Loucy (cell line): ENCODE measurements at regions not wholly inside any gene's neighbourhood (a gene's known extent, or its start where the extent isn't known, plus 50 kb on each side); places are given as distances from the start of the nearest gene placed in this dataset.
"Not testable (repeated sequence)": the region's sequence is repeated elsewhere in the genome, so short reads cannot be mapped to it uniquely, and the experiment has no call there.

Source experiments
- H2AFZ ChIP-seq: fragments of 200-600 bp; sonication (generic); 2 replicates; pipeline ENCODE4 v1.6.0; 2016; ENCODE audit warnings: antibody characterized with exemption, mild to moderate bottlenecking, low read length, moderate library complexity
- H3F3A ChIP-seq: fragments of 200-600 bp; 2 replicates; pipeline ENCODE4 v1.6.0; 2016; ENCODE audit warnings: antibody characterized with exemption, low read depth, mild to moderate bottlenecking
- H3K27me3 ChIP-seq: fragments of 200-600 bp; sonication (generic); 2 replicates; pipeline ENCODE4 v1.6.1; 2014; ENCODE audit warnings: low read length, mild to moderate bottlenecking; ENCODE audit not compliant: insufficient read depth, poor library complexity, severe bottlenecking
- H3K36me3 ChIP-seq: fragments of 200-600 bp; sonication (generic); 2 replicates; pipeline ENCODE4 v1.6.1; 2016; ENCODE audit warnings: low read length; ENCODE audit not compliant: insufficient read depth
- H3K4me1 ChIP-seq: fragments of 200-600 bp; sonication (generic); 2 replicates; pipeline ENCODE4 v1.5.1; 2014; ENCODE audit warnings: low read length, mild to moderate bottlenecking; ENCODE audit not compliant: insufficient read depth, poor library complexity, severe bottlenecking
- H3K4me2 ChIP-seq: fragments of 200-600 bp; sonication (generic); 2 replicates; pipeline ENCODE4 v1.6.0; 2014; ENCODE audit warnings: antibody characterized with exemption, low read length, low read depth, mild to moderate bottlenecking; ENCODE audit not compliant: poor library complexity, severe bottlenecking
- H3K4me3 ChIP-seq: fragments of 200-600 bp; sonication (generic); 2 replicates; pipeline ENCODE4 v1.5.1; 2014; ENCODE audit warnings: low read length, mild to moderate bottlenecking, mixed read lengths; ENCODE audit not compliant: poor library complexity, severe bottlenecking
- H3K79me2 ChIP-seq: fragments of 200-600 bp; sonication (generic); 2 replicates; pipeline ENCODE4 v1.6.1; 2014; ENCODE audit warnings: low read length; ENCODE audit not compliant: insufficient read depth
- H3K9ac ChIP-seq: fragments of 200-600 bp; sonication (generic); 2 replicates; pipeline ENCODE4 v1.6.0; 2014; ENCODE audit warnings: mild to moderate bottlenecking, low read depth, low read length, moderate library complexity; ENCODE audit not compliant: poor library complexity, severe bottlenecking
- H3K9me2 ChIP-seq: fragments of 200-600 bp; sonication (generic); replicated peaks from 2 replicates; pipeline ENCODE4 v1.6.1; 2016; ENCODE audit warnings: low read depth, low read length, mixed read lengths
- H3K9me3 ChIP-seq: fragments of 200-600 bp; sonication (generic); 2 replicates; pipeline ENCODE4 v1.6.1; 2014; ENCODE audit warnings: mild to moderate bottlenecking, antibody characterized with exemption, low read length, low read depth; ENCODE audit not compliant: insufficient read depth
- H4K20me1 ChIP-seq: fragments of 200-600 bp; sonication (generic); 2 replicates; pipeline ENCODE4 v1.6.0; 2014; ENCODE audit warnings: antibody characterized with exemption, low read length, mild to moderate bottlenecking; ENCODE audit not compliant: insufficient read depth, poor library complexity, severe bottlenecking
- EZH2phosphoT487 ChIP-seq: fragments of 200-600 bp; IDR thresholded peaks from 2 replicates; pipeline ENCODE4 v1.6.1; 2018; ENCODE audit warnings: antibody characterized with exemption, mild to moderate bottlenecking, moderate library complexity, borderline replicate concordance
- TF ChIP-seq, protein P1 (sequence below): fragments of 200-600 bp; sonication (generic); conservative IDR thresholded peaks from 2 replicates; pipeline ENCODE4 v1.5.1; 2014; ENCODE audit warnings: mild to moderate bottlenecking, antibody characterized with exemption, low read length

DNA sequence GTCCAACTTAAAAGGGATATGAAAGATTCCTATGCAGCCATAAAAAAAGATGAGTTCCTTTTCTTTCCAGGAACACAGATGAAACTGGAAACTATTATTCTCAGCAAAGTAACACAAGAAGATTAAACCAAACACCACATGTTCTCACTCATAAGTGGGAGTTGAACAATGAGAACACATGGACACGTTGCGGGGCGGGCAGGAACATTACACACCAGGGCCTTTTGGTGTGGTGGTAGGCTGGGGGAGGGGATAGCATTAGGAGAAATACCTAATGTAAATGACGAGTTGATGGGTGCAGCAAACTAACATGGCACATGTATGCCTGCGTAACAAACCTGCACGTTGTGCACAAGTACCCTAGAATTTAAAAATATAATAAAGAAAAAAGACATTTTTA is 516.1 kb downstream of the LRRC70 start:
- H3K9ac ChIP-seq = no peak overlapping the region
- no peaks in the 10 kb centered on the region for H3K4me1 ChIP-seq
- H3K9me2 ChIP-seq = no peaks in the 10 kb centered on the region
- H3K36me3 ChIP-seq = no peaks in the 10 kb centered on the region
- no peaks in the 10 kb centered on the region for H3K79me2 ChIP-seq
- TF ChIP-seq, protein P1, sequence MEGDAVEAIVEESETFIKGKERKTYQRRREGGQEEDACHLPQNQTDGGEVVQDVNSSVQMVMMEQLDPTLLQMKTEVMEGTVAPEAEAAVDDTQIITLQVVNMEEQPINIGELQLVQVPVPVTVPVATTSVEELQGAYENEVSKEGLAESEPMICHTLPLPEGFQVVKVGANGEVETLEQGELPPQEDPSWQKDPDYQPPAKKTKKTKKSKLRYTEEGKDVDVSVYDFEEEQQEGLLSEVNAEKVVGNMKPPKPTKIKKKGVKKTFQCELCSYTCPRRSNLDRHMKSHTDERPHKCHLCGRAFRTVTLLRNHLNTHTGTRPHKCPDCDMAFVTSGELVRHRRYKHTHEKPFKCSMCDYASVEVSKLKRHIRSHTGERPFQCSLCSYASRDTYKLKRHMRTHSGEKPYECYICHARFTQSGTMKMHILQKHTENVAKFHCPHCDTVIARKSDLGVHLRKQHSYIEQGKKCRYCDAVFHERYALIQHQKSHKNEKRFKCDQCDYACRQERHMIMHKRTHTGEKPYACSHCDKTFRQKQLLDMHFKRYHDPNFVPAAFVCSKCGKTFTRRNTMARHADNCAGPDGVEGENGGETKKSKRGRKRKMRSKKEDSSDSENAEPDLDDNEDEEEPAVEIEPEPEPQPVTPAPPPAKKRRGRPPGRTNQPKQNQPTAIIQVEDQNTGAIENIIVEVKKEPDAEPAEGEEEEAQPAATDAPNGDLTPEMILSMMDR = no peak
- TF ChIP-seq EZH2phosphoT487 = no peak
- H3K4me2 ChIP-seq = no peak overlapping the region
- no peaks in the 10 kb centered on the region for H3K27me3 ChIP-seq
- H4K20me1 ChIP-seq = no peaks in the 10 kb centered on the region
- no peak overlapping the region for H2AFZ ChIP-seq
- H3F3A ChIP-seq = no peaks in the 10 kb centered on the region
- H3K9me3 ChIP-seq = no peaks in the 10 kb centered on the region
- H3K4me3 ChIP-seq = no peak overlapping the region

DNA sequence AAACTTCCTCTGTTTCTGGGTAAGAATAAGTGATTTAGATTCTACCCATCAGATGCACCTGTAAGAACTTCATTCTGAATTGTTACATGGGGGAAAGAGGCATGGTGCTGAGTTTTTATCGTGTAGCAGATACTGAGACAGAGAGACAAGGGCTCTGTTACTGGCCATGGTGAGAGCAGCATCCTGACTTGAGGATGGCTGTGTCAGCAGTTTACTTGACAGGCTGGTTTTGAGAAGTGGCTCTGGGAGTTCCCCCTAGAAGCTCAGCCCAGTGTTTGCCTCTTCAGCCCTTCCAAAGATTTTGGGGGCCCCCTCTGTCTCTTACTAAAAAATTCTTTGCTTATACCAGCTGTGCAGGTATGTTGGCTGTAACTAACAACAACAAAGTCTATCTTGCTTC is 510.5 kb downstream of the LRRC70 start:
- no peak overlapping the region for H3K9ac ChIP-seq
- no peaks in the 10 kb centered on the region for H3K9me3 ChIP-seq
- no peak overlapping the region for H2AFZ ChIP-seq
- no peak overlapping the region for H3K4me3 ChIP-seq
- H4K20me1 ChIP-seq = no peaks in the 10 kb centered on the region
- no peaks in the 10 kb centered on the region for H3K36me3 ChIP-seq
- H3K27me3 ChIP-seq = no peaks in the 10 kb centered on the region
- no peaks in the 10 kb centered on the region for H3F3A ChIP-seq
- H3K9me2 ChIP-seq = no peaks in the 10 kb centered on the region
- H3K4me2 ChIP-seq = no peak overlapping the region
- TF ChIP-seq EZH2phosphoT487 = no peak
- TF ChIP-seq, protein P1 = no peak
- no peaks in the 10 kb centered on the region for H3K79me2 ChIP-seq
- H3K4me1 ChIP-seq = no peaks in the 10 kb centered on the region

DNA sequence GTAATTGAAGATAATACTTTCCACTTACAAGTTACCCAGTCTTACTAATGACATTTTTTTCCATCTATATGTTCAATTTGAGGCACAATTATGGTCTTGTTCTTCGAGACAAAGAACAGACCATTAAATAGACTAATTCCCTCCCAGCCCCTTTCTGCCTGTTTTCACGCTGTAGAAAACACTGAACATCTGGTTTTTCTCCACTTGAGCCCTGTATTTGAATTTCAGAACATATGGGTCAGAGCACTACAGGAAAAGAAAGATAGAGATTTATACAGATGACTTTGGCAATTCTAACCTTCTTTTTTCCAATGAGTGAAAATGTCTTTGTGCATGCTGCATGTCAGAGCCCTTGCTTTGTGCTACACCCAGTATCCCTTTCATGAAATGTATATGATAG is 506.9 kb downstream of the LRRC70 start:
- H3K79me2 ChIP-seq = no peaks in the 10 kb centered on the region
- no peaks in the 10 kb centered on the region for H4K20me1 ChIP-seq
- no peak overlapping the region for H3K9ac ChIP-seq
- H3F3A ChIP-seq = no peaks in the 10 kb centered on the region
- no peak overlapping the region for H3K4me2 ChIP-seq
- H3K4me1 ChIP-seq = no peaks in the 10 kb centered on the region
- no peak overlapping the region for H2AFZ ChIP-seq
- H3K36me3 ChIP-seq = no peaks in the 10 kb centered on the region
- H3K27me3 ChIP-seq = no peaks in the 10 kb centered on the region
- no peak overlapping the region for H3K4me3 ChIP-seq
- H3K9me3 ChIP-seq = no peaks in the 10 kb centered on the region
- no peak for TF ChIP-seq EZH2phosphoT487
- TF ChIP-seq, protein P1 = no peak
- H3K9me2 ChIP-seq = no peaks in the 10 kb centered on the region

DNA sequence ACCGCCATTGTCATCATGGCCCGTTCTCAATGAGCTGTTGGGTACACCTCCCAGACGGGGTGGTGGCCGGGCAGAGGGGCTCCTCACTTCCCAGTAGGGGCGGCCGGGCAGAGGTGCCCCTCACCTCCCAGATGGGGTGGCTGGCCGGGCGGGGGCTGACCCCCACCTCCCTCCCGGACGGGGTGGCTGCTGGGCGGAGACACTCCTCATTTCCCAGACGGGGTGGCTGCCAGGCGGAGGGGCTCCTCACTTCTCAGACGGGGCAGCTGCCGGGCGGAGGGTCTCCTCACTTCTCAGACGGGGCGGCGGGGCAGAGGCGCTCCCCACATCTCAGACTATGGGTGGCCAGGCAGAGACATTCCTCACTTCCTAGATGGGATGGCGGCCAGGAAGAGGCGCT is 505.1 kb downstream of the LRRC70 start:
- not testable (repeated sequence) for H3F3A ChIP-seq, H3K9me3 ChIP-seq, H3K36me3 ChIP-seq, H3K4me3 ChIP-seq, H3K79me2 ChIP-seq, H3K4me2 ChIP-seq, H3K27me3 ChIP-seq, H3K4me1 ChIP-seq, H3K9ac ChIP-seq, H2AFZ ChIP-seq, H4K20me1 ChIP-seq, H3K9me2 ChIP-seq
